ENCODE measurements at regions not wholly inside any gene's neighbourhood (a gene's known extent, or its start where the extent isn't known, plus 50 kb on each side); places are given as distances from the start of the nearest gene placed in this dataset.

- WGBS (ENCODE audit: insufficient coverage, insufficient replicate concordance, low lambda C conversion rate, missing lambda C conversion rate) = 17% methylated on average over 2 of the region's 2 CpGs
- FAIRE-seq = no peak
These were observed 612.6 kb upstream of the NECTIN3 start for GRCh38 chr3:110459021-110459420.

More at GRCh38 chr3:110459021-110459420, 612.6 kb upstream of the NECTIN3 start:
- ChIA-PET POLR2A (no interaction called here), SMC1A (ENCODE audit: uncharacterized antibody, unreplicated experiment) (no interaction called here), CTCF (no interaction called here), RAD21 (ENCODE audit: unreplicated experiment) (no interaction called here)
- Histone ChIP-seq H3K27ac (ENCODE audit: control insufficient read depth, insufficient read depth) (no peak overlapping the region), H3K4me1 (ENCODE audit: control insufficient read depth, insufficient read depth, low read length) (no peaks in the 10 kb centered on the region), H3K27me3 (replicated peaks in 1 of 2; ENCODE audit: control insufficient read depth in 2 of 2, insufficient read depth in 2 of 2, low read length in 1 of 2) (no peaks in the 10 kb centered on the region), H3K4me2 (ENCODE audit: control insufficient read depth, insufficient read depth) (no peak overlapping the region), H2AFZ (ENCODE audit: control insufficient read depth, low read depth, low read length) (no peak overlapping the region), H3K4me3 (no peak overlapping the region), H3K79me2 (ENCODE audit: control insufficient read depth, insufficient read depth, low read length) (no peaks in the 10 kb centered on the region), H4K20me1 (ENCODE audit: control insufficient read depth, insufficient read depth) (no peaks in the 10 kb centered on the region), H3K9ac (ENCODE audit: control insufficient read depth, insufficient read depth, low read length) (no peak overlapping the region), H3K9me3 (replicated peaks; ENCODE audit: control insufficient read depth, insufficient read depth, low read length) (no peaks in the 10 kb centered on the region), H3K36me3 (ENCODE audit: control insufficient read depth in 2 of 2, insufficient read depth in 2 of 2, low read length in 1 of 2) (no peaks in the 10 kb centered on the region)
- DNase-seq (ENCODE audit: low read depth, low spot score) = no peak
- in situ Hi-C loops (cut with MboI) (no loop called here), intact Hi-C loops (cut with micrococcal nuclease; ENCODE audit: unreplicated experiment) (no loop called here)
- TF ChIP-seq FOXK2 (IDR thresholded peaks at IDR 0.05) = no peak
- no peak for TF ChIP-seq MXI1 (IDR thresholded peaks at IDR 0.05; ENCODE audit: low read depth, low read length)
- no peak for TF ChIP-seq SRF (IDR thresholded peaks at IDR 0.05; ENCODE audit: low read depth in 2 of 2, low read length in 2 of 2)
- no peak for TF ChIP-seq USF1 (IDR thresholded peaks at IDR 0.05; ENCODE audit: borderline replicate concordance, extremely low read length, insufficient read depth, low read depth, low read length)
- no peak for TF ChIP-seq SREBF2 (IDR thresholded peaks at IDR 0.05; ENCODE audit: low read length)
- TF ChIP-seq MTA2 (IDR thresholded peaks at IDR 0.05; ENCODE audit: low read depth) = no peak
- no peak for TF ChIP-seq USF2 (IDR thresholded peaks at IDR 0.05; ENCODE audit: borderline replicate concordance, low read depth, low read length)
- no peak for TF ChIP-seq E2F4 (IDR thresholded peaks at IDR 0.05; ENCODE audit: low read depth, low read length)
- BruUV-seq (replicated peaks) = no TSS peak
- no peak for ATAC-seq

Data from GM12878 (cell line).